ENCODE measurements at regions not wholly inside any gene's neighbourhood (a gene's known extent, or its start where the extent isn't known, plus 50 kb on each side); places are given as distances from the start of the nearest gene placed in this dataset.

DNA sequence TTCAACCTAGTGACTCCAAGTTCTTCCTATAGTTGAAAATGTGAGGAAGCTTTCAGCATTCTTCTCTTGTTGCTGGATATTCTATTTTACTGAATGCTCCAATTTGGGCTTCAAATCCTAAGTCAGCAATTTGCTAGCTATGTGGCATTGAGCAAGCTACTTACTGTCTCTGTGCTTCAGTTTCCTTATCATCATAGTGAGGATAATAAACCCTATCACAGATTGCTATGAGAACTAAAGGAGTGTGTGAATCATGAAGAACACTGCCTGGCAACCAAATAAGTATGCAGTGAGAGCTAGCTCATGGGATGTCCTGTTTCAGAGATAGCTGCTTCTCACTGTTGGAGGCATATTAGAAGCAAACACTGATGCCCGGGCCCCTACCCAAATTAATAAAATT lies 163.8 kb upstream of the CDIN1 start:
- Histone ChIP-seq H3K4me1 (no peaks in the 10 kb centered on the region), H3K36me3 (no peaks in the 10 kb centered on the region), H3K9me3 (no peaks in the 10 kb centered on the region), H3K4me3 (ENCODE audit: low read depth, low read length) (no peak overlapping the region), H3K27me3 (no peaks in the 10 kb centered on the region)
- TF ChIP-seq, protein P1, sequence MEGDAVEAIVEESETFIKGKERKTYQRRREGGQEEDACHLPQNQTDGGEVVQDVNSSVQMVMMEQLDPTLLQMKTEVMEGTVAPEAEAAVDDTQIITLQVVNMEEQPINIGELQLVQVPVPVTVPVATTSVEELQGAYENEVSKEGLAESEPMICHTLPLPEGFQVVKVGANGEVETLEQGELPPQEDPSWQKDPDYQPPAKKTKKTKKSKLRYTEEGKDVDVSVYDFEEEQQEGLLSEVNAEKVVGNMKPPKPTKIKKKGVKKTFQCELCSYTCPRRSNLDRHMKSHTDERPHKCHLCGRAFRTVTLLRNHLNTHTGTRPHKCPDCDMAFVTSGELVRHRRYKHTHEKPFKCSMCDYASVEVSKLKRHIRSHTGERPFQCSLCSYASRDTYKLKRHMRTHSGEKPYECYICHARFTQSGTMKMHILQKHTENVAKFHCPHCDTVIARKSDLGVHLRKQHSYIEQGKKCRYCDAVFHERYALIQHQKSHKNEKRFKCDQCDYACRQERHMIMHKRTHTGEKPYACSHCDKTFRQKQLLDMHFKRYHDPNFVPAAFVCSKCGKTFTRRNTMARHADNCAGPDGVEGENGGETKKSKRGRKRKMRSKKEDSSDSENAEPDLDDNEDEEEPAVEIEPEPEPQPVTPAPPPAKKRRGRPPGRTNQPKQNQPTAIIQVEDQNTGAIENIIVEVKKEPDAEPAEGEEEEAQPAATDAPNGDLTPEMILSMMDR (IDR thresholded peaks at IDR 0.05; ENCODE audit: low read depth, low read length): no peak
- DNase-seq: no peak

GRCh38 chr15:36422631-36423030 lies 156.8 kb upstream of the CDIN1 start:
- Histone ChIP-seq H3K36me3 (no peaks in the 10 kb centered on the region), H3K27me3 (no peaks in the 10 kb centered on the region), H3K4me1 (peaks cover 2% of the 10 kb centered on the region), H3K9me3 (no peaks in the 10 kb centered on the region), H3K4me3 (ENCODE audit: low read depth, low read length) (no peak overlapping the region)
- no peak for DNase-seq
- TF ChIP-seq, protein P1 (IDR thresholded peaks at IDR 0.05; ENCODE audit: low read depth, low read length): no peak

DNA sequence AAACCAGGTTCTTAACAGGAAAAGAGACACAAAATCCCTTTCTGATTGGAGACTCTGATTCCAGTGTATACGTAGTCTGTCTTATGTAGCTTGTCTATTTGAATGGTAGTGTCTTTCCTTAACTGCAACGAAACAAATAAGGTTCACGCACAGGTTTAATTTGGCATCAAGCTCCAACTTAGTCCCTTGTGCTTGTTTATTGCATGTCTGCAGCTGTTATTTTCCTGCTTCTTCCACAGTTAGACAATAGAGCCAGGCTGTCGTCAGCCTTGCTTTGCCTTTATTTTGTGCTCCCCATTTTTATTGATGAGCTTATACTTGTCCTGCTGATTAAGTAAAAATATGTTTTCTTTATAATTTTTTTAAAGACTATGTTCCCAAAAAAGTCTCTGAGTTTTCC lies 152.7 kb upstream of the CDIN1 start:
- DNase-seq: no peak
- TF ChIP-seq, protein P1 (IDR thresholded peaks at IDR 0.05; ENCODE audit: low read depth, low read length): no peak
- no peaks in the 10 kb centered on the region for H3K36me3 ChIP-seq
- no peaks in the 10 kb centered on the region for H3K27me3 ChIP-seq
- peaks cover 26% of the 10 kb centered on the region for H3K4me1 ChIP-seq
- H3K9me3 ChIP-seq: no peaks in the 10 kb centered on the region
- H3K4me3 ChIP-seq (ENCODE audit: low read depth, low read length): no peak overlapping the region

DNA sequence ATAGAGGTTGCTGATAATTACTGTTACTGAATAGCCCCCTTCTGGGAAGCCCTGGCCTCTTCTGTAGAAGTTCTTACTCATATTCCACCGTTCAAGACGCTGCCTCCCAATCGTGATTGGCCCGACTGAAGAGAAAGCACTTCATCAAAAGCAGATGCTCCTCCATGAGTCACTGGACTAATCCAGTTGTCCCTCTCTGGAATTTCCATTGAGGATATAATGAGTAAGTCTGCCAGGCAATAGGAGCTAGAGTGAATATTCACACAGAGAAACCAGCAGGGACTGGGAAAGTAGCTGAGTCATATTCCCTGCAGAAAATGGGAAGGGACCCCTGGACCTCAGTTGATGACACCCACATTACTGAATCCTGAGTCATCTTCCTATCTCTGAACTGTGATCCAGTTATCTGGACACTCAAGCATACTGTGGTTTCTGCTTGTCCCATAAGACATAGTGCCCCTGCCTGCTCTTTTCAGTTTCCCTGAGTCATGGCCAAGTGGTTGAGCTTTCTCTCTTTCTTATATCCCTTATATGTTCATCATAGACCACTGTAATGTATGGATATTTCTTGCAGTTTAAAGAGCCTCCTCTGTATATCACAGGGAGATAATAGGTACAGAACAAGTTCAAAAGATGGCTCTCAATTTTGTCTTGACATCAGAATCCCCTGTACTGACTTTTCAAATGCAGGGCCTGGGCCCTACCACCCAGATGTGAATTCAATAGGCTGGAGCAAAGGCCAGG lies 151.2 kb upstream of the CDIN1 start:
- peaks cover 26% of the 10 kb centered on the region for H3K4me1 ChIP-seq
- H3K9me3 ChIP-seq: no peaks in the 10 kb centered on the region
- DNase-seq: peak; percentile 74
- no peak overlapping the region for H3K4me3 ChIP-seq (ENCODE audit: low read depth, low read length)
- H3K36me3 ChIP-seq: no peaks in the 10 kb centered on the region
- H3K27me3 ChIP-seq: no peaks in the 10 kb centered on the region
- TF ChIP-seq, protein P1 (IDR thresholded peaks at IDR 0.05; ENCODE audit: low read depth, low read length): no peak

- no peaks in the 10 kb centered on the region for H3K36me3 ChIP-seq
- no peak for DNase-seq
- H3K9me3 ChIP-seq: no peaks in the 10 kb centered on the region
- TF ChIP-seq, protein P1 (IDR thresholded peaks at IDR 0.05; ENCODE audit: low read depth, low read length): no peak
- no peak overlapping the region for H3K4me3 ChIP-seq (ENCODE audit: low read depth, low read length)
- H3K4me1 ChIP-seq: peaks cover 26% of the 10 kb centered on the region
- no peaks in the 10 kb centered on the region for H3K27me3 ChIP-seq
These were observed 149.7 kb upstream of the CDIN1 start for GRCh38 chr15:36429707-36430106.

DNA sequence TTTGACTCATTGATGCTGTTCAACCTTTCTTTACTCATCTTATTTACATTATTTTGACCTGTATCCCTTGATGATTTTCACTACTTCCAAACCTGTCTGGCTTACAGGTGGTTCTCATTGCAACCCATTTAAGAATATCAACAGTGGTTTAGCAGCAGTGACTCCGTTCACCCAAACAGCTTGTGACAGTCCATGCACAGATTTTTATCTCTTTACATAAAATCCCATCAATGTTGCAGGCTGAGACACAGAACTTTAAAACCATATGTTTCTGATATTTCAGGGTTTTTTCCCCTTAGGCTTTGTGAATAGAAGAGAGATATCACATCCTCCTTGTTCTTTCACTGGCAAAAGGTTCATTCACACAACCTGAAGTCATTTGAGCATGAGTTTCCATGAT lies 149.1 kb upstream of the CDIN1 start:
- no peak for DNase-seq
- Histone ChIP-seq H3K4me3 (ENCODE audit: low read depth, low read length) (no peak overlapping the region), H3K36me3 (no peaks in the 10 kb centered on the region), H3K4me1 (peaks cover 26% of the 10 kb centered on the region), H3K27me3 (no peaks in the 10 kb centered on the region), H3K9me3 (no peaks in the 10 kb centered on the region)
- TF ChIP-seq, protein P1 (IDR thresholded peaks at IDR 0.05; ENCODE audit: low read depth, low read length): no peak

All from BE2C (cell line).